A673 (cell line): ENCODE measurements at regions not wholly inside any gene's neighbourhood (a gene's known extent, or its start where the extent isn't known, plus 50 kb on each side); places are given as distances from the start of the nearest gene placed in this dataset.

Experiments used
- BruUV-seq: library from RNA; stranded (reverse); fragments of 400-500 nt; replicated peaks from 2 replicates; lab custom pipeline; 2021; lab: Mats Ljungman, UMichigan
- CTCF ChIA-PET: fragments of 300-600 bp; sonication (Branson Sonifier 250); formaldehyde crosslinking; loops from one replicate; lab custom pipeline; 2022; ENCODE audit warnings: antibody characterized with exemption; lab: Charles Lee
- POLR2A ChIA-PET: fragments of 300-600 bp; sonication (Branson Sonifier 250); formaldehyde crosslinking; loops from one replicate; lab custom pipeline; 2022; ENCODE audit warnings: antibody characterized with exemption; ENCODE audit not compliant: low non-redundant PET; lab: Charles Lee
- DNase-seq: peaks from one replicate; pipeline ENCODE4 v3.0.0-alpha.2; 2015; ENCODE audit warnings: low spot score
- H3K27ac ChIP-seq: fragments of 200-600 bp; sonication (generic); 2 replicates; pipeline ENCODE4 v1.5.1; 2016; ENCODE audit warnings: mixed run types, low read depth, mild to moderate bottlenecking, mixed read lengths, antibody characterized with exemption, low read length; ENCODE audit not compliant: poor library complexity, severe bottlenecking
- H3K27me3 ChIP-seq: fragments of 200-600 bp; sonication (generic); replicated peaks from 2 replicates; pipeline ENCODE4 v1.6.1; 2017; ENCODE audit warnings: mixed run types, low read depth, mild to moderate bottlenecking, mixed read lengths, antibody characterized with exemption, low read length; ENCODE audit not compliant: insufficient read depth, poor library complexity
- H3K36me3 ChIP-seq: fragments of 200-600 bp; sonication (generic); 2 replicates; pipeline ENCODE4 v1.6.1; 2016; ENCODE audit warnings: mixed run types, mild to moderate bottlenecking, mixed read lengths, antibody characterized with exemption, low read length; ENCODE audit not compliant: insufficient read depth, poor library complexity, severe bottlenecking
- H3K4me1 ChIP-seq: fragments of 200-600 bp; sonication (generic); 2 replicates; pipeline ENCODE4 v1.6.1; 2017; ENCODE audit warnings: mixed run types, mild to moderate bottlenecking, mixed read lengths, antibody characterized with exemption, low read length; ENCODE audit not compliant: insufficient read depth, poor library complexity, severe bottlenecking
- H3K4me3 ChIP-seq: fragments of 200-600 bp; sonication (generic); 2 replicates; pipeline ENCODE4 v1.5.1; 2016; ENCODE audit warnings: low read depth, mixed run types, mild to moderate bottlenecking, mixed read lengths, low read length; ENCODE audit not compliant: poor library complexity, severe bottlenecking
- H3K9me3 ChIP-seq: fragments of 200-600 bp; sonication (generic); 2 replicates; pipeline ENCODE4 v1.6.1; 2016; ENCODE audit warnings: mixed run types, low read depth, mild to moderate bottlenecking, mixed read lengths, antibody characterized with exemption, low read length; ENCODE audit not compliant: poor library complexity, severe bottlenecking
- EZH2 ChIP-seq: fragments of 200-600 bp; sonication (generic); IDR thresholded peaks from 2 replicates; pipeline ENCODE4 v1.6.1; 2017; ENCODE audit warnings: borderline replicate concordance, low read depth, mild to moderate bottlenecking, mixed read lengths, antibody characterized with exemption, low read length; ENCODE audit not compliant: poor library complexity, severe bottlenecking
- intact Hi-C: fragments of 100-400 bp; cut with micrococcal nuclease; formaldehyde crosslinking; loops from one replicate; pipeline ENCODE4 v1.10.0; 2022; ENCODE audit not compliant: unreplicated experiment
- TF ChIP-seq, protein P1 (sequence below): fragments of 300-800, 200-600 bp; sonication (generic); conservative IDR thresholded peaks from 2 replicates; pipeline ENCODE4 v1.5.1; 2017; ENCODE audit warnings: low read depth, mild to moderate bottlenecking, antibody characterized with exemption, low read length, moderate library complexity, mixed read lengths

DNA sequence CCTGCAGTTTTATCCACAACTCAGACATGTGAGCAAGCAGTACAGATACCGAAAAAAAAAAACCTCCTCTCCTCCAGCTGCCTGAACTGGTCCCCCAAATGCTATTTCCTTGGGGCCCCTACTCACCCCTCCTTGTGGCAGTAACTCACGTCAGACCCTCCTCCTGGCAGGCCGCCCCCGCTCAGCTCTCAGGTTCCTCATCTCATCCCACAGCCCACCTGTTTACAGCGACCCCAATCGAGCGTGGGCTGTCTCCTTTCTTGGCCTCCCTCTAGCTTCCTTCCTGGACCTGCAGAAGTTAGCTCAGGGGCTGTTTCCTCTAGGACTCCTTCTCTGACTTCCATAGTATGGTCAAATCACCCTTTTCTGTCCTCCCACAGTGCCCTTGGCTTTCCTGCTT lies 455.3 kb downstream of the BCL11B start:
- ChIA-PET CTCF (no interaction called here), POLR2A (no interaction called here)
- no TSS peak for BruUV-seq
- Histone ChIP-seq H3K9me3 (no peaks in the 10 kb centered on the region), H3K4me1 (no peaks in the 10 kb centered on the region), H3K36me3 (no peaks in the 10 kb centered on the region), H3K27me3 (no peaks in the 10 kb centered on the region), H3K27ac (no peak overlapping the region), H3K4me3 (no peak overlapping the region)
- TF ChIP-seq, protein P1, sequence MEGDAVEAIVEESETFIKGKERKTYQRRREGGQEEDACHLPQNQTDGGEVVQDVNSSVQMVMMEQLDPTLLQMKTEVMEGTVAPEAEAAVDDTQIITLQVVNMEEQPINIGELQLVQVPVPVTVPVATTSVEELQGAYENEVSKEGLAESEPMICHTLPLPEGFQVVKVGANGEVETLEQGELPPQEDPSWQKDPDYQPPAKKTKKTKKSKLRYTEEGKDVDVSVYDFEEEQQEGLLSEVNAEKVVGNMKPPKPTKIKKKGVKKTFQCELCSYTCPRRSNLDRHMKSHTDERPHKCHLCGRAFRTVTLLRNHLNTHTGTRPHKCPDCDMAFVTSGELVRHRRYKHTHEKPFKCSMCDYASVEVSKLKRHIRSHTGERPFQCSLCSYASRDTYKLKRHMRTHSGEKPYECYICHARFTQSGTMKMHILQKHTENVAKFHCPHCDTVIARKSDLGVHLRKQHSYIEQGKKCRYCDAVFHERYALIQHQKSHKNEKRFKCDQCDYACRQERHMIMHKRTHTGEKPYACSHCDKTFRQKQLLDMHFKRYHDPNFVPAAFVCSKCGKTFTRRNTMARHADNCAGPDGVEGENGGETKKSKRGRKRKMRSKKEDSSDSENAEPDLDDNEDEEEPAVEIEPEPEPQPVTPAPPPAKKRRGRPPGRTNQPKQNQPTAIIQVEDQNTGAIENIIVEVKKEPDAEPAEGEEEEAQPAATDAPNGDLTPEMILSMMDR = no peak
- no peak for TF ChIP-seq EZH2
- intact Hi-C loops = no loop called here
- no peak for DNase-seq

DNA sequence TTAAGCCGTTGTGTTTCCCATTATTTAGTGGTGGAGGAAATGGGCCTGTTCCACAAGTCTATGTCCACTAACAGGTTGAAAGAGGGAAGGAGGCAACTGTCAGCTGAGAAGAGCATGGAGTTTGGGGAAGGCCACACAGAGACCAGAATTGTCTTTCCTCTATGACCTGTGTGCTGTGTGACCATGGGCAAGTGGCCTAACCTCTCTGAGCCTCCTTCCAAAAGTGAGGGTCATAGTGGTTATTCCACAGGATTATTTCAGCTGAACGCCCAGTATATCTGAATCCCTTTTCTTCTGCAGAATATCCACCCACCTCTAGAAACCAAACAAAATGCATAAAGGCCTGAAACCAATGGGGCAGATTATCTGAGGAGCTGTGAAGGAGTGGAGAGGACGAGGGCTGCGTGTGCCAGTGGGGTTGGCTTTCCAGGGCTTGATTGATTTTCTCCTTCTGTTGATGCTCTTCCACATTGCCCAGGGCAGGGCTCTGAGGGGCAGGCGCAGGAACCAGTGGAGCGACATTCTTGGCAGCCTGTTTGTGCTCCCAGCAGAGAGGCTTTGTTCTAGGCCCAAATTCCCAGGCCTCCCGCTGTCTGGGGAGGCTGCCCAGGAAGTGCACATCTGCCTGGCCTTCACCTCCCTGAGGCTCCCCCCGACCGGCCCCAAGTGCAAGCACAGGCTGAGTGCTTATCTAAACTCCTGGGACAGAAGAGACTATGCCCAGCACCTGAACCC lies 452.7 kb downstream of the BCL11B start:
- TF ChIP-seq, protein P1 = no peak
- TF ChIP-seq EZH2 = no peak
- no peak overlapping the region for H3K4me3 ChIP-seq
- H3K9me3 ChIP-seq = no peaks in the 10 kb centered on the region
- H3K36me3 ChIP-seq = no peaks in the 10 kb centered on the region
- no TSS peak for BruUV-seq
- POLR2A ChIA-PET = no interaction called here
- intact Hi-C loops = no loop called here
- H3K4me1 ChIP-seq = no peaks in the 10 kb centered on the region
- H3K27me3 ChIP-seq = no peaks in the 10 kb centered on the region
- CTCF ChIA-PET = no interaction called here
- H3K27ac ChIP-seq = no peak overlapping the region
- no peak for DNase-seq

DNA sequence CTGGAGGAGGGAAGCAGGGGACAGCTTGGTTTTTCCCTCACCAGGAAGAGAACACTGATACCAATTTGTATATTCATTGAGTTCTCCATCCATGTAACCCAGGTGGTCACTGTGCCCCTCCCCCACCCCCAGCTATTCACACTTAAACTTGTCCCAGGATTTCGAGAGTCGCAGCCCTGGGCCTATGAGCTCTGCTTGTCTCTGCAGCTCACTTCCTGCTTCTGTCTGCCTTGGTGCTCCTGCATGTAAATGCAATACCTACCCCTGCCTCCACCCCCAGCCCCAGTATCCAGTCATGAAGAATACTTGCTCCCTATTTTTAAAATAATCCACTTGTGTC lies 452.2 kb downstream of the BCL11B start:
- intact Hi-C loops = no loop called here
- POLR2A ChIA-PET = no interaction called here

More for the DNA sequence above, 452.2 kb downstream of the BCL11B start:
- no peak overlapping the region for H3K4me3 ChIP-seq
- H3K9me3 ChIP-seq = no peaks in the 10 kb centered on the region
- no peak for DNase-seq
- H3K4me1 ChIP-seq = no peaks in the 10 kb centered on the region
- CTCF ChIA-PET = no interaction called here
- no peak overlapping the region for H3K27ac ChIP-seq
- BruUV-seq = no TSS peak
- TF ChIP-seq, protein P1 = no peak
- TF ChIP-seq EZH2 = no peak
- H3K27me3 ChIP-seq = no peaks in the 10 kb centered on the region
- no peaks in the 10 kb centered on the region for H3K36me3 ChIP-seq
